ENCODE measurements at regions not wholly inside any gene's neighbourhood (a gene's known extent, or its start where the extent isn't known, plus 50 kb on each side); places are given as distances from the start of the nearest gene placed in this dataset.

GRCh38 chr1:83762416-83762815 lies 236.5 kb downstream of the TTLL7 start:
- TF ChIP-seq POLR2A (IDR thresholded peaks at IDR 0.05) (no peak), CTCF (IDR thresholded peaks at IDR 0.05) (no peak)

All from uterus (tissue), 2 donors.